Endometrium (tissue), 2 donors: ENCODE measurements at regions not wholly inside any gene's neighbourhood (a gene's known extent, or its start where the extent isn't known, plus 50 kb on each side); places are given as distances from the start of the nearest gene placed in this dataset.
"Not testable (repeated sequence)": the region's sequence is repeated elsewhere in the genome, so short reads cannot be mapped to it uniquely, and the experiment has no call there.

Experiments used
- FAIRE-seq: peaks from 2 replicates; lab custom pipeline; 2012; peaks lifted over from hg19 to GRCh38; lab: Jason Lieb, UNC
- donor health status: control.
- donor health status: control.

- FAIRE-seq: no peak
Measured at GRCh38 chr6:90463359-90463758, 123.5 kb downstream of the MAP3K7 start.

GRCh38 chr6:90462102-90462501, 124.8 kb downstream of the MAP3K7 start:
- no peak for FAIRE-seq

- no peak for FAIRE-seq
Measured at GRCh38 chr6:90461383-90461782, 125.5 kb downstream of the MAP3K7 start.

- FAIRE-seq: no peak
Measured at GRCh38 chr6:90460051-90460450, 126.8 kb downstream of the MAP3K7 start.

GRCh38 chr6:90459225-90459758, 127.6 kb downstream of the MAP3K7 start:
- no peak for FAIRE-seq

GRCh38 chr6:90458353-90459224, 128.3 kb downstream of the MAP3K7 start:
- no peak for FAIRE-seq

- FAIRE-seq: no peak
Measured at GRCh38 chr6:90457867-90458259, 129.0 kb downstream of the MAP3K7 start.

- not testable (repeated sequence) for FAIRE-seq
Measured at GRCh38 chr6:90456997-90457866, 129.6 kb downstream of the MAP3K7 start.

- FAIRE-seq: no peak
Measured at GRCh38 chr6:90456001-90456400, 130.9 kb downstream of the MAP3K7 start.

- FAIRE-seq: no peak
Measured at GRCh38 chr6:90454836-90455427, 131.9 kb downstream of the MAP3K7 start.

- FAIRE-seq: no peak
Measured at GRCh38 chr6:90450268-90450953, 136.5 kb downstream of the MAP3K7 start.

- no peak for FAIRE-seq
Measured at GRCh38 chr6:90449311-90449710, 137.6 kb downstream of the MAP3K7 start.

GRCh38 chr6:90448836-90449235, 138.0 kb downstream of the MAP3K7 start:
- FAIRE-seq: no peak

- no peak for FAIRE-seq
Measured at GRCh38 chr6:90446164-90446563, 140.7 kb downstream of the MAP3K7 start.

GRCh38 chr6:90445533-90446108, 141.3 kb downstream of the MAP3K7 start:
- FAIRE-seq: no peak

- FAIRE-seq: no peak
Measured at GRCh38 chr6:90444160-90444714, 142.6 kb downstream of the MAP3K7 start.

- no peak for FAIRE-seq
Measured at GRCh38 chr6:90442366-90442765, 144.5 kb downstream of the MAP3K7 start.

GRCh38 chr6:90440586-90441283, 144.1 kb upstream of the BACH2 start:
- FAIRE-seq: no peak

GRCh38 chr6:90439586-90439985, 142.9 kb upstream of the BACH2 start:
- FAIRE-seq: no peak

GRCh38 chr6:90436403-90436802, 139.8 kb upstream of the BACH2 start:
- FAIRE-seq: no peak
